Fibroblast of skin of abdomen (primary cell): ENCODE measurements at regions not wholly inside any gene's neighbourhood (a gene's known extent, or its start where the extent isn't known, plus 50 kb on each side); places are given as distances from the start of the nearest gene placed in this dataset.

Source experiments
- DNase-seq: peaks from one replicate; pipeline ENCODE4 v3.0.0-alpha.2; 2013

GRCh38 chr13:107562203-107562602 lies 653.1 kb downstream of the LIG4 start:
- no peak for DNase-seq

- no peak for DNase-seq
Measured at GRCh38 chr13:107554460-107554859, 660.9 kb downstream of the LIG4 start.

GRCh38 chr13:107553838-107554237 lies 661.5 kb downstream of the LIG4 start:
- no peak for DNase-seq

- no peak for DNase-seq
Measured at GRCh38 chr13:107551521-107551920, 663.8 kb downstream of the LIG4 start.

- DNase-seq = no peak
Measured at GRCh38 chr13:107548338-107548737, 667.0 kb downstream of the LIG4 start.

- DNase-seq = no peak
Measured at GRCh38 chr13:107545946-107546502, 669.3 kb downstream of the LIG4 start.

- DNase-seq = no peak
Measured at GRCh38 chr13:107534548-107534947, 680.8 kb downstream of the LIG4 start.

GRCh38 chr13:107531816-107532215 lies 683.5 kb downstream of the LIG4 start:
- no peak for DNase-seq

GRCh38 chr13:107531180-107531579 lies 684.2 kb downstream of the LIG4 start:
- no peak for DNase-seq

- no peak for DNase-seq
Measured at GRCh38 chr13:107529035-107529434, 686.3 kb downstream of the LIG4 start.

- DNase-seq = no peak
Measured at GRCh38 chr13:107518780-107519179, 696.6 kb downstream of the LIG4 start.

GRCh38 chr13:107518292-107518691 lies 697.0 kb downstream of the LIG4 start:
- no peak for DNase-seq

- no peak for DNase-seq
Measured at GRCh38 chr13:107516517-107516916, 698.8 kb downstream of the LIG4 start.

GRCh38 chr13:107512551-107512950 lies 702.8 kb downstream of the LIG4 start:
- DNase-seq = no peak

- DNase-seq = no peak
Measured at GRCh38 chr13:107497661-107498060, 717.7 kb downstream of the LIG4 start.

- DNase-seq = no peak
Measured at GRCh38 chr13:107493266-107493665, 722.1 kb downstream of the LIG4 start.

- no peak for DNase-seq
Measured at GRCh38 chr13:107482688-107483087, 732.6 kb downstream of the LIG4 start.

GRCh38 chr13:107480130-107480529 lies 735.2 kb downstream of the LIG4 start:
- DNase-seq = no peak

GRCh38 chr13:107477772-107478379 lies 737.5 kb downstream of the LIG4 start:
- DNase-seq = no peak

- DNase-seq = peak; percentile 34
Measured at GRCh38 chr13:107475753-107476453, 739.4 kb downstream of the LIG4 start.

- DNase-seq = no peak
Measured at GRCh38 chr13:107473253-107473652, 742.1 kb downstream of the LIG4 start.

GRCh38 chr13:107466326-107467099 lies 748.8 kb downstream of the LIG4 start:
- peak; percentile 3 for DNase-seq

- no peak for DNase-seq
Measured at GRCh38 chr13:107462501-107462900, 752.8 kb downstream of the LIG4 start.
